Stimulated activated CD4-positive, alpha-beta T cell treated with anti-CD3 and anti-CD28 coated beads, Interleukin-1b, Interleukin-23, amount 100 ng/mL, for 1 hour (primary cell): ENCODE measurements at regions not wholly inside any gene's neighbourhood (a gene's known extent, or its start where the extent isn't known, plus 50 kb on each side); places are given as distances from the start of the nearest gene placed in this dataset.
"Not testable (repeated sequence)": the region's sequence is repeated elsewhere in the genome, so short reads cannot be mapped to it uniquely, and the experiment has no call there.

Experiments used
- DNase-seq, 2 donors: peaks; one replicate each; pipeline ENCODE4 v3.0.0-alpha.2; 2020; ENCODE audit warnings: low read depth in 2 of 2

GRCh38 chr2:83055376-83056010 lies 1403.6 kb downstream of the SUCLG1 start:
- DNase-seq, result no peak

GRCh38 chr2:83054751-83055150 lies 1404.3 kb downstream of the SUCLG1 start:
- DNase-seq, result no peak

- DNase-seq, result no peak
These were observed 1407.4 kb downstream of the SUCLG1 start for GRCh38 chr2:83051538-83052170.

DNA sequence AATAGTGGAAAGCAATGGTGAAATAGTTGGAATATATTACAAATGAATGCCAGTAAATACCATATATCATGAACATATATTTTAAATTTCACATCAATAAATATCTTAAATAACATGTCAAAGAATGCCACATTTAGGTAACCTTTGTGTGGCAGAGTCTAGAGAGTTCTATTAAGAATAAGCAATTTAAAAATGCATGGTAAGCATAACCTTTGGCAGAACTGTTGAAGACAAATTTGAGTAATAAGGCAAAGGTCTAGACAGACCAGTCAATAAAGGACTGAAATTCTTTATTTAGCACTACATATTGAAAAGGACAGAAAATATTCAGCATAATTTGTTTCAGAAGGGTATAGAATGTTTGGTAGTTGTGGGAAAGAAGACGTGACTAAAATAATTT lies 1417.0 kb downstream of the SUCLG1 start:
- DNase-seq, result no peak

GRCh38 chr2:83022631-83023210 lies 1436.4 kb downstream of the SUCLG1 start:
- no peak for DNase-seq

DNA sequence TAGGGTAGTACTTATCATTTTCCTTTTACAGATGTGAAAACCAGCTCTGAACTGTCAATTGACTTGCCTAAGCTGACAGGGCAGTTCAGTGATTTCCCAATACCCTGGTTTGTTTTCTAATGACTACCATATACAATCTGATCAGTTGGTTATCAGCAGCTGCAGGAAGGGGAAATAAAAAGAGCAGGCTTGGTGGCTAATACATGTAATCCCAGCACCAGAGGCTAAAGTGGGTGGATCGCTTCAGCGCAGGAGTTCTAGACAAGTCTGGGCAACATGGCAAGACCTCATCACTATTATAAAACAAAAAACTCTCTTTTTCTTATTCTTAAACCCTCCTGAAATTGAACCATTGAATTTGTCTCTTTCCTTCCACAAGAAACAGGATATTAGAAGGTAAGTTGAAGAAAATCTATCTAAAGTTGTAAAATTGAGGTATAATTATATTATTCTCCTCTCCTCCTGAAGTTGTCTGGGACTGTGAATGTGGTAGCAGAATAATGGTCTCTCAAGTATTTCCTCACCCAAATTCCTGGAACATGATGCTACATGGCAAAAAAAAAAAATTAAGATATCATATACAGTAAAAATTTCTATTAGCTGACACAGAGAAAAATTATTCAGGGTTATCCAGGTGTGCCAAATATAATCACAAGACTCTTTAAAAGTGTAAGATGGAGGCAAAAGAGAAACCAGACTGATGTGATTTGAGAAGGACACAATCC lies 1441.6 kb downstream of the SUCLG1 start:
- no peak for DNase-seq

DNA sequence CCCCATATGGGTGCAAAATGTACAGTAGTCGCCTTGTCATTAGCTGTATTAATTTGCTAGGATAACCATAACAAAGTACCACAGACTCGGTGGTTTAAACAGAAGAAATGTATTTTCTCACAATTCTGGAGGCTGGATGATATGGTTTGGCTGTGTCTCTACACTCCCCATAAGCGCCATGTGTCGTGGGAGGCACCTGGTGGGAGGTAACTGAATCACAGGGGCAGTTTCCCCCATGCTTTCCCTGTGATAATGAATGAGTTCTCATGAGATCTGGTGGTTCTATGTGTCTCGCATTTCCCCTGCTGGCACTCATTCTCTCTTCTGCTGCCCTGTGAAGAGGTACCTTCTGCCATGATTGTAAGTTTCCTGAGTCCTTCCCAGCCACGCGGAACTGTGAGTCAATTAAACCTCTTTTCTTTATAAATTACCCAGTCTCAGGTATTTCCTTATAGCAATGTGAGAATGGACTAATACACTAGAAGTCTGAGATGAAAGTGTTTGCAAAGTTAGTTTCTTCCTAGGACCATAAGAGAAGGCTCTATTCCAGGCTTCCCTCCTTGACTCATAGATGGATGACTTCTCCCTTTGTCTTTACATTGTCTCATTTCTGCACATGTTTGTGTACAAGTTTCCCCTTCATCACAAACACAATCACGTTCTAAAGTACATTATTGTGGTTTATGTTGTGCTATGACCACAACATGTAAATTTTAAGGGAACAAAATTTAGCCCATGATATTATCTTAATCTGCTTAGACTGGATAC lies 1442.6 kb downstream of the SUCLG1 start:
- no peak for DNase-seq

GRCh38 chr2:83015900-83016299 lies 1443.2 kb downstream of the SUCLG1 start:
- no peak for DNase-seq

DNA sequence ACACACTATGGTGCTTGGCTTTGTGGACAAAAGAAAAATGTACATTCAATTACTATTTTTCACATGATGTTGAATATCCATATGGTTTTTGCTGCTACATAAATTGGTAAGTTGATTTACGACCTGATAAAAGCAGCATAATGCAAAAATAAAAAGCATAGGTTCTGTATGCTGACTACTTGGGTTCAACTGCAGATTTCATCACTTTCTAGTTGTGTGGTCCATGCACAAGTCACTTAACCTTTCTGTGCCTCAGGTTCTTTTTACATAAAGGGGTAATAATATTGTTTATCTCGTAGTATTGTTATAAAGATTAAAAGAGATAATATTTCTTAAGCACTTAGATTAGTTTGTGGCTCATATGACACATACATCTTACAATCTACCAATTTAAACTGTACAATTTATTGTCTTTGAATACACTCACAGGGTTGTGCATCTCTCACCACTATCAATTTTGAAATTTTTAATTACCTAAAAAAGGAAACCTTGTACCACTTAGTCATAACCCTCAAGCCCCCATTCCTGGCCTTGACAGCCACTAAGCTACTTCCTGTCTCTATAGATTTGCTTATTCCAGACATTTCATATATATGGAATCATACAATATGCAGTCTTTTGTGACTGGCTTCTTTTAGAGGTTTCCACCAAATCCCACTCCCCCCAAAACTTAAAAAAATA lies 1443.9 kb downstream of the SUCLG1 start:
- DNase-seq, result no peak

DNA sequence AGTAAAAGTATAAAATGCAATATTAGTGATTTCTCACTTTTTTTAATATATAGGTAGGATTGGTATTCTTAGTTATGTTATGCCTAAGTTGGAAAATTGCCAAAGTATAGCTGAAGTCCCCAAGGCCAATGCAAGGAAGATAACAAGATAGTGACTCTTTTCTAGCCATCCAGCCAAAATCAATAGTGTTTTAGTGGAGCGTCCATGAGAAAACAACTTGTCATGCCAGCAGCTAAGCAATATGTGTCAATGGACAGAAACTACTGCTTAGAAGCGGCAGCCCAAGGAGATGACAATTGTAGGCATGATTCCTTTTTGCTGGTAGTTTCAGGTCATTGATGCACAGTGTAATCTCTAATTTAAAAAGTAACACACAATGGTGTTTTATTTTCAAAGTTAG lies 1444.6 kb downstream of the SUCLG1 start:
- no peak for DNase-seq

DNA sequence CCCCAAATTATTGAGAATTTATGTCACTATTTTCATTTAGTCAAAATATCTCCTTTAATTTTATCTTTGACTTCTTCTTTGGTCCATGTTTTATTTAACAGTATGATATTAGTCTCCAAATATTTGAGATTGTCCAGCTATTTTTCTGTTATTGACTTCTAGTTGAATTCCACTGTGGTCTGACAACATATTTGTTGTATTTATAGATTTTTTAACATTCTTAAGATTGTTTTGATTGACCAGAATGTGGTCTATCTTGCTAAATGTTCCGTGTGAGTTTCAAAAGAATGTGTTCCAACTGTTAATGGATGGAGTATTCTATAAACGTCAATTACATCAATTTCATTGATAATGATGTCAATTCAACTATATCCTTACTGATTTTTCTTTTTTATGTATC lies 1452.1 kb downstream of the SUCLG1 start:
- no peak for DNase-seq

GRCh38 chr2:83003555-83003954 lies 1455.5 kb downstream of the SUCLG1 start:
- no peak for DNase-seq

DNA sequence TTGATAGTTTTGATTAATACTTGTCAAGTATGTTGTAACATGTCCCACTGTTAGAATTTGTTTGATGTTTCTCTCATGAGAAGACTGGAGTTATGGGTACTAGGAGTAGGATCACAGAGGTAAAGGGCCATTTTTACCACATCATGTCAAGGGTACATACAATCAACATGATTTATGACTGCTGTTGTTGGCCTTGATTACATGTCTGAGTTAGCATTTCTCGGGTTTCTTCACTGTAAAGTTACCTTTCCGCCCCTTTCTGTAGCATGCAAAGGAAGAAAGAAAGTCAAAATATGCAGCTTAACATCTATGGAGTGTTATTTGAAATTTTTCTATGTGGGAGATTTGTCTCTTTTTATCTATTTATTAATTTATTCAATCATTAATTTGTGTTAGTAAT lies 1456.4 kb downstream of the SUCLG1 start:
- DNase-seq, result no peak

DNA sequence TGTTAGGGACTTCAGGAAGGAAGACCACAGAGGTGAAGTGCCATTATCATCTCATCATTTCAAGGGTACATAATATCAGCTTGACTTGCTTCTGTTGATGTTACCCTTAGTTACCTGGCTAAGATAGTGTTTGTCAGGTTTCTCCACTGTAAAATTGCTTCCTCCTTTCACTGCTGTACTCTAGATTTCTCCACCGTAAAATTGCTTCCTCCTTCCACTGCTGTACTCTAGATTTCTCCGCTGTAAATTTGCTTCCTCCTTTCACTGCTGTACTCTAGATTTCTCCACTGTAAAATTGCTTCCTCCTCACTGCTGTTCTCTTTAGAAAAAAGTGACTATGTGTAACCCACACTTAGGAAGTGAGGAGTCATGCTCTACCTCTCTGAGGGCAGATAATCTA lies 1460.3 kb downstream of the SUCLG1 start:
- no peak for DNase-seq

GRCh38 chr2:82996217-82996616 lies 1462.9 kb downstream of the SUCLG1 start:
- DNase-seq, result no peak

GRCh38 chr2:82994151-82994550 lies 1464.9 kb downstream of the SUCLG1 start:
- DNase-seq, result no peak

DNA sequence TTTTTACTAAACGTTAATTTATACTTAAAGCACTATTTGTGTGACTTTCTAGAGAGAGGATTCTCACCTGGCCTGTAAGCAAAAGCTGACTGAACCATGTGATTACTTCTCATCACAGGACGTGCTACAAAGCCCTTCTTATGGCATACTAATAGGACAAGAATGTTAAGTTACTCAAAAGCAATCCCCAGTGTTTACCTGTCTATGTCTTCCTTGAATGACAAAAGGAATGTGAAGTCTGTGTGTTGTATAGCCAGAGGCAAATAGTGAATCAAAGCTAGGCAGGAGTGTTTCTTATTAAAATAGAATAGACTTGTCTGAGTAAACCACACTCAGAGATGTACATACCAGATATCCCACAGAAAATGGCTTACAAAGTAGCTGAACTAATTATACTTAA lies 1465.5 kb downstream of the SUCLG1 start:
- DNase-seq, result no peak

GRCh38 chr2:82992968-82993367 lies 1466.1 kb downstream of the SUCLG1 start:
- DNase-seq, result no peak

GRCh38 chr2:82987706-82988105 lies 1471.4 kb downstream of the SUCLG1 start:
- DNase-seq, result not testable (repeated sequence)

DNA sequence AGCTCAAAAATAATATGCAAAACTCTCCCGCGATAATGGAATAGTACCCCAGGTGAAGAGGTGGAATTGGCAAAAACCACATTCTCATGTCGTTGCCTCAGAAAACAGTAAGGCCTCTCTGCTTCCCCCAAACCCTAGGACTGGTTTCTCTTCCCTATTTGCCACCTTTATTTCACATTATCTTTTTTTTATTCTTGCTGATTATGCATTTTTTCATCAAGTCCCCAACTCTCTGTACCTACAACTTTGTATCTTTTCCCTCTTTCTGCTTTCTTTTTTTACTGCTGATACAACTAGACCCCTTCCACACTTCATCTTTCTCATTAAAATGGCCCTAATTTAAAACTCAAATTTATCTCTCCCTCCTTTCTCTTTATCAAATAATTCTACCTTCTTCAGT lies 1472.2 kb downstream of the SUCLG1 start:
- no peak for DNase-seq

GRCh38 chr2:82985572-82986197 lies 1473.4 kb downstream of the SUCLG1 start:
- DNase-seq, result no peak
